OCI-M2 (cell line): ENCODE measurements at regions not wholly inside any gene's neighbourhood (a gene's known extent, or its start where the extent isn't known, plus 50 kb on each side); places are given as distances from the start of the nearest gene placed in this dataset.
"Not testable (repeated sequence)": the region's sequence is repeated elsewhere in the genome, so short reads cannot be mapped to it uniquely, and the experiment has no call there.

Experiments
- DNase-seq: peaks from one replicate; lab custom pipeline; 2025; ENCODE audit not compliant: unreplicated experiment; lab: John Stamatoyannopoulos, UW

DNA sequence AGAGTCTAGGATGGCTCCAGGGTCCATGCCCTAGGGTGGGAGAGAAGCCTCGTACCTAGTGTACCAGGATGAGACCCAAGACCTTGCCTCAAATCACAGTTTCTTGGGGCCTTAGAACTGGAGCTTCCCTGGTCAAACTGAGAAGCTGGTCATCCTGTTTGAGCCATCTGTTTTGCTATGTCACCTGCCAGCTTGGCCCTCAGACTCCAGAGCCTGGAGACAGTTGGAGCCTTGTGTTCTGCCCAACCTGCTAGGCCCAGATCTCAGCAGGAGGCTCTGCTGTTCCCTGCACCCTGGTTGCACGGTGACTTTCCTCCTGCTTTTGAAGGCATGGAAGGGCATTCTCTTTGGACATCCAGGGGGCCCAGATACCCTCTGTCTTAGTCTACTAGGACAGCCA, 206.3 kb upstream of the ATP6AP2 start:
- no peak for DNase-seq

DNA sequence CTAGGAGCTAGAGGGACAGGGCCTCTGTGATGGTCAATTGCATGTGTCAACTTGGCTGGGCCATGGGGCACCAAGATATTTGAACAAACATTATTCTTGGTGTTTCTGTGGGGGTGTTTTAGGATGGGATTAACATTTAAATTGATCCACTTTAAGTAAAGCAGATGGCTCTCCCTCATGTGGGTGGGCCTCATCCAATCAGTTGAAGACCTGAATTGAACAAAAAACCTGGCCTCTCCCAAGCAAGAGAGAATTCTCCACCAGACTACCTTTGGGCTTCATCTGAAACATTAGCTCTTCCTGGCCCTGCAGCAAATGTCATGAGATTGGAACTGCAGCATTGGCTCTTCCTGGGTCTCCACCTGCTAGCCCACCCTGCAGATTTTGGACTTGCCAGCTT, 207.1 kb upstream of the ATP6AP2 start:
- no peak for DNase-seq

DNA sequence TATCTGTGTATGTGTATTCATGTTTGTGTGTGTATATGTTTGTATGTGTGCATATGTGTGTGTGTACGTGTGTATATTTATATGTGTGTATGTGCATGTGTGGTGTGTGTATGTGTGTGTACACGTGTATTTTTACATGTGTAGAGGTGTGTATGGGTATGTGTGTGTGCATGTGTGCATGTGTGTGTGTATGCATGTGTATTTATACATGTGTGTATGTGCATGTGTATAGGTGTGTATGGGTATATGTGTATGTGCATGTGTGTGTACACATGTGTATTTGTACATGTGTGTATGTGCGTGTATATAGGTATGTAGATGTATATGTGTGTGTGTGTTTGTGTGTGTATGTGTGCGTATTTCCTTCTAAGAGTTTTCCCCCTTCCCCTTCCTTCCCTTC, 207.7 kb upstream of the ATP6AP2 start:
- no peak for DNase-seq

DNA sequence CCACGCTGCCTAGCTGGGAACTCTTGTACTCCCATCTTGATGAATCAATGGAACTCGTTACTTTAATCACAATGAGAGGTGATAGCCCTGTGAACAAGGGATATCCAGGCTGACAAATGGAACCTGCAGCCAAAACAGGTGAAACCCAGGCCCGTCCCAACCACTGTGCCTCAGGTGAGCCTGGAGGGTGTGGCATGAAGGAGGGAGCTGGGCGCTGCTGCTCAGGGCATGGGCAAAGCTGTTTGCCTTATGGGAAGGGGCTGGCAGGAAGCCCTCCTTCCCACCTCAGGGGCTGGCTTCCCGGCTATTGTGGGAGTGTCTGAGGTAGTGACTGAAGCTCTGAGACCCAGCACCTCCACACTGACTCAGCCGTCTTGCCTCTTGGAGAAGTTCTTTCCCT, 209.4 kb upstream of the ATP6AP2 start:
- DNase-seq = no peak

DNA sequence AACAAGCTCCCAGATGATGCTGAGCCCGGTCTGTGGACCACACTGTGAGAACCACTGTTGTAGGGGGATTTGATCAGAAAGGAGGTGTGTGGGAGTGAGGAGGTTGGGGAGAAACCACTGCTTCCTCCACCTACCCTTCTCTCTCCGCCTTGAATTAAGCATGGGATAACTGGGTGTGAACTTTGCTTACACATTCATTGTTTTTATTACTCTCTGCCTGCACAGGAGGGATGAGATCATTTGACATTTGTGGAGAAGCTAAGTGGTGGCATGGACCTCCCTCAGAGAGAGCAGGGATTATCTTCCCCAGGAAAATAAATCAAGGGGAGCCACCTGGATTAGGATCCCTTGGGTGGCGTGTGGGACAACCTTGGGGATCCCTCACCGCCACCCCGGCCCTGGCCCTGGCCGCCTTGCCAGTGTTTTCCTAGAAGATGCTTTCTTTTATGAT, 212.1 kb upstream of the ATP6AP2 start:
- DNase-seq = no peak

DNA sequence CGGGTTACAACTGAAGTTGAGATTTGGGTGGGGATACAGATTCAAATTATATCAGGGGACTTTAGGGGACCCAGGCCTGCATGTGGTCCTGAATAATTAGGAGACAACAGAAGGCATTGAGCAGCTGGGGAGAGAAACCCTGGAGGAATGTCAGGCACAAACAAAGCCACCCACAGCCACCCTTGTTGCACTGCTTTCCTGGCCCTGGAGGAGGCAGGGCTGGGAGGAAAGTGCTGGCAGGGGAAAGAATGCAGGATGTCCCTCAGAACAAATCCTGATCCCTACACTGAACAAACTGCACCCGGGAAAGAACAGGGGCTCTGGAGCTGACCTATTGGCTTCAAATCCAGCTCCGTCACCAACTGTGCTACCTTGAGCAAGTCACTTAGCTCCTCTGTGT, 214.1 kb upstream of the ATP6AP2 start:
- DNase-seq = no peak

DNA sequence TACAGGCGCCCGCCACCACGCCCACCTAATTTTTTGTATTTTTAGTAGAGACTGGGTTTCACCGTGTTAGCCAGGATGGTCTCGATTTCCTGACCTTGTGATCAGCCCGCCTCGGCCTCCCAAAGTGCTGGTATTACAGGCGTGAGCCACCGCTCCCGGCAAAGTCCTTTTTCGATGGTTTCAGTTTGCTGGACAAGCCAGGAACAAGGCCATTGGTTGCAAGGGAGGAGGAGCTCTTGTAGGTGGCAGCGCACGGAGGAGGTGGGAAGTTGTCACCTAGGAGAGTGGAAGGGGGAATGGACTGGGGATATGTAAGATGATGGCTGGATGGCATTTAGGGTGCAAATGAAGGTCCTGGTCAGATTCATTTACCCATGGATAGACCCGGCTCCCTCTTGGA, 218.5 kb upstream of the ATP6AP2 start:
- not testable (repeated sequence) for DNase-seq

DNA sequence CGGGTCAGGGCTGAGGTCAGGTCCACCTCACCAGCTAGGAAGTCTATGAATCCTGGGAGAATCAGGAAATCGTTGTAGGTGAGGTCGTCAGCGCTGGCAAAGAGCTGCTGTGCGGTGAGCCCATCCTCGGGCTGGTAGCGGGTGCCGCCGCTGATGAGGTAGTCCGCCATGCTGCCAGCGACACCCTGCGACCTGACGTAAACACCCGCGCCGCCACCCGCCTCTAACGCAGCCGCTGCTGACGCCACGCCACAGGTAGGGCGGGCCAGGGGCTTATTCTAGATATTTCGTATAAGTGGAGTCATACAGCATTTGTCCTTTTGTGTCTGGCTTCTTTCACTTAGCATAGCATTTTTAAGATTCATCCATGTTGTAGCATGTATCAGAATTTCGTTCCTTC, 220.2 kb upstream of the ATP6AP2 start:
- DNase-seq = no peak

DNA sequence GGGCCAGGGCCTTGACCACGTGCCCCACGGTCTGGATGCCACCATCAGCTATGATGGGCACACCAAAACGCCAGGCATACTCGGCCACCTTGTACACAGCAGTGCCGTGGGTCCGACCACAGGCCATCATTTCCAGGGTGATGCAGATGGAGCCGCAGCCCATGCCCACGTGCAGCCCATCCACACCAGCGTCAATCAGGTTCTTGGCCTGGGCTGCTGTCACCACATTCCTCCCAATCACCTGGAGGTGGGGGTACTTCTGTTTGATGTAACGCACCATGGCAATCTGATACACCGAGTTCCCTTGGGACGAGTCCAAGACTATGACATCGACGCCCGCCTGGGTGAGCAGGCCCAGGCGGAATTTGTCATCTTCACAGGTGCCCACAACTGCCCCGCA, 221.2 kb upstream of the ATP6AP2 start:
- DNase-seq = no peak

DNA sequence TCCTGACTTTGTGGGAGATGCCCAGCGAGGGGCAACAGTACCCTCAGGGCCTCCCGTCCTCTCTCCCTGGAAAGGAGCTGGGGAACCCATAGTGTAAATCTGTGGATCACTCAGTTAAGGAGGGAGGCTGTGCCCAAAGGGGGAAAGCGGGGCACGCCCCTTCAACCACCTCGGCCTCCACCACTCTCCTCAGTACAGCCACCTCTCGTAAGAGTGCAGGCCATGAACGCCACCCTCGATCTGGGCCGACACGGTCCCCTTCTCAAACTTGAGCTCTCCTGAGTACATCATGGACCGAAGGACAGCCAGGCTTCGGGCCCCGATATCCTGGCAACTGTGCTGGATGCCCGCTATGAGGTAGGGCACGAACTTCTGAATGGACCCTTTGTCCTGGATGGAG, 221.8 kb upstream of the ATP6AP2 start:
- DNase-seq = no peak

DNA sequence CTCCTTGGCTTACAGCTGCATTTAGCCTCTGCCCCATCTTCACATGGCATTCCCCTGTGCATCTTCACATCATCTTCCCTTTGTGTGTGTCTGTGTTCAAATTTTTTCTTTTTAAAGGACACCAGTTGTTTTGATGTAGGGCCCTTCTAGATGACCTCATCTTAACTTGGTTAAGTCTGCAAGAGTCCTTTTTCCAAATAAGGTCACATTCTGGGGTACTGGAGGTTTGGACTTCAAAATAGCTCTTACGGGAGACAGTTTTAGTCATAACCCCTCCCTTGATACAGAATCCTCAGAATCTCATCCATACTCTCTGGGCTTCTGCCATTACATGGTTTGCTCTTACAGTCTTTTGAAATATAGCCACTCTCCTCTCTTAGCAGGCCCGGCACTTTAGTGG, 231.5 kb upstream of the ATP6AP2 start:
- no peak for DNase-seq

DNA sequence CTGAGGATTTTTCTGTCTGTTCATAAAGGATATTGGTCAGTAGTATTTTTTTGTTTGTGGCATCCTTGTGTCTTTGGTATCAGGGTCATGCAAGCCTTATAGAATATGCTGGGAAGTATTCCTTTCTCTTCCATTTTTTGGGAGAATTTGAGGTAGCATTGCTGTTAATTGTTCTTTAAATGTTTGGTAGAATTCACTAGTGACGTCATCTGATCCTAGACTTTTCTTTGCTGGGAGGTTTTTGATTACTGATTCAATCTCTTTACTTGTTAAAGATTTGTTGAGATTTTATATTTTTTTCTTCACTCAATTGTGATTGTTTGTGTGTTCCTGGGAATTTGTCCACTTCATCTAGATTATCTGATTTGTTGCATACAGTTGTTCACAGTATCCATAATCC, 234.4 kb upstream of the ATP6AP2 start:
- DNase-seq = no peak

DNA sequence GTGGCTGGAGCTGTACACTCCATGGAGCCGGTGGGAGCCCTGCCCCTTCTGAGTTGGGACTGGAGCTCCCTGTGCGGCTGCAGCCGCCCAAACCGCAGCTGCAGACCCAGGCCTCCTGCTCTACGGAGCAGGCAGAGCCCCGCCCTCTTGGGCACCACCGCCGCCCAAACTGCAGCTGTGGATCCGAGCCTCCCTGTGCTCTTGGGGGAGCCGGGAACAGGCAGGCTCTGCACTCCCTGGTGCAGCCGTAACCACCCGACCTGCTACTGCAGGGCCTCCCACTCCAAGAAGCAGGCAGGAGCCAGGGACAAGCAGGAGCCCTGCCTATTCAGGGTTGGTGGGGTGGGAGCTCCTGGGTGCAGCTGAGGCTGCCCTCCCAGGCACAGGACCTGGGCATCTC, 237.5 kb upstream of the ATP6AP2 start:
- no peak for DNase-seq

DNA sequence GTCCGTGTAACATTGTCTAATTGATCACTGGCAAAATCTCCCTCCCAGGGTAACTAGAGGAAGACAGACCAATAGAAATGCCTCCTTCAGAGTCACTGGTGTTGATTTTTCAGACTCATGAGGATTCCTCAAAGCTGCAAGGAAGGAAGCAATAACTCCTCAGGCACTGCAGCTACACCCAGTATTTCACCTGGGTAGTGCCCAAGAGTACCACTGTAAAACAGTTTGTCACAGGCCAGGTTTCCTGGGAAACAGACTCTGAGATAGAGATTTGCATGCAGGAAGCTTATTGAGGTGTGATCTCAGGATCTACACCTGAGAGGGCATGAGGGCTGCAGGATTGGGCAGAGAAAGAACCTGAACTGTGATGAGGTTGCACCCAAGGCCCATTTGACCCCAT, 240.7 kb upstream of the ATP6AP2 start:
- no peak for DNase-seq

DNA sequence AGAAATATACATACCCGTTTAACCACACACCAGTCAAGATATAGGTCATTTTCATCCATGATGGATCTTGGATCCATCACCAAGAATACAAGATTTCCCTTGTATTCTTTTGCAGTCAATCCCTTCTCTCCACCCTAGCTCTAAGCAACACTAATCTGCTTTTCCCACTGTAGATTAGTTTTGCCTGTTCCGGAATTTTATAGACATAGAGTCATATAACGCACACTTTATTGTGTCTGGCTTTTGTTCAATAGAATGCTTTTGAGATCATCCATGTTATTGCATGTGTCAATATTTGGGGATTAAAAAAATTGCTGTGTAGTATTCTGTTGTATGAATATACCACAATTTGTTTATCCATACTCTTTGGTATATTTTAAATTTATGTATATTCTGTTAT, 235.6 kb upstream of the BCOR start:
- no peak for DNase-seq

DNA sequence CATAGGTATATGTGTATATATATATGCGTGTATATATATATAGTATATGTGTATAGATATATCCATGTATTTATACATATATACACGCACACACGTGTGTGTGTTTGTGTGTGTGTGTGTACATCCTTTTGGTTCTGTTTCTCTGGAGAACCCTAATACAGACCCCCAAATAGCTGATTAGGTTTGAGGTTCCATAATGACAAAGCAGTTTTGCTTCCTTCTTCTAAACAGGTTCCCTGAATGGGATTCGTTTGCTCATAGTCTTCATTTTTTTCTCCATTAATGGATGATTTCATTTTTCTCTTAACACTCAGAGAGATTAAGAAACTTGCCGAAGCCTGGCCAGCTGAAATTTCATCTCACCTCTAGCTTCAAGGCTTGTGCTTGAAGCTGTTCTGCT, 234.0 kb upstream of the BCOR start:
- no peak for DNase-seq

DNA sequence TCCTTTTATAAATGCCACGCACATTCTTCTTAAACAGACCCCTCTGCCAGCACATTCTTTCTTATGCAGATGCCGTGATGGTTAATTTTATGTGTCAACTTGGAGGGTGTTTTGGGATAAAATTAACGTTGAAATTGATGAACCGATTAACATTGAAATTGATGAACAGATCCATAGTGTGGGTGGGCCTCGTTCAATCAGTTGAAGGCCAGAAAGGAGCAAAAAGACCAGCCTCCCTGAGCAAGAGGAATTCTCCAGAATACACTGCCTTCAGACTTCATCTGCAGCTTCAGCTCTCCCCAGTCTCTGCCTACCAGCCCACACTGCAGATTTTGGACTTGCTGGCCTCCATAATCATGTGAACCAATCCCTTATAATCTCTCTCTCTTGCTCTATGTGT, 233.6 kb upstream of the BCOR start:
- DNase-seq = no peak

DNA sequence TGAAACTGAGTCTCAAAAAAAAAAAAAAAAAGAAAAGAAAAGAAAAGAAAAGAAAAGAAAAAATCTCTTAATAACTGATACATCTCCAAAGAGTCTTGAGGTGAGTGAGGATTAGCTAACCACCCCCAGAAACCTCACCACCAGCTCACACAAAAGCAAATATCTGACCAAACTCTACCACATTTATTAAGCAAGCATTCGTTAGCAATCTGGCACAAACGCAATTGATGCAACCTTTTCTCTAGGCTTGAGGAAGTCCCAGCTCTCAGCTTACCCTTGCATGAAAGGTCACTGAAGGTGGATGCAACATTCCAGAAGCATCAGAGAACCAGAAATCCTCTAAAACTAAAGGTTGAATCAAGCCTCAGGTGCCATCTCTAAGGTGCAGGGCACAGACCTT, 231.9 kb upstream of the BCOR start:
- DNase-seq = no peak

DNA sequence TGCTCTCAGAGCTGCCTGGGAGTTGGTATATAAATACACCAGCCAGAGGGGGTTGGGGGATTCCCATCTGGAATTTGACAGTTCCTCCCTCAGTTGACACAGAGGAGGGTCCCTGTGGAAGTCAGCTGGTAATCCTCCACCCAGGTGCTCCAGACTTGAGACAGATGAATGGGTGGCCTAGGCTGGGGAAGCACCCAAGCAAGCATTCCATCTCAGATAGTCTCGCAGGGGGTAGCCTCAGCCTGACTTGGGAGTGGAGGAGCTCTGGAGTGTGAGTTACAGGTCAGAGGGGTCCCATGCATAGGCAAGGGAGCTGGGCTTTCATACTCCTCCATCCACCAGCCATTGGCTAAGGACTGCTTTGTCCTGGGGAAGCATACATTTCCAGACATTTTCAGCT, 229.3 kb upstream of the BCOR start:
- no peak for DNase-seq

DNA sequence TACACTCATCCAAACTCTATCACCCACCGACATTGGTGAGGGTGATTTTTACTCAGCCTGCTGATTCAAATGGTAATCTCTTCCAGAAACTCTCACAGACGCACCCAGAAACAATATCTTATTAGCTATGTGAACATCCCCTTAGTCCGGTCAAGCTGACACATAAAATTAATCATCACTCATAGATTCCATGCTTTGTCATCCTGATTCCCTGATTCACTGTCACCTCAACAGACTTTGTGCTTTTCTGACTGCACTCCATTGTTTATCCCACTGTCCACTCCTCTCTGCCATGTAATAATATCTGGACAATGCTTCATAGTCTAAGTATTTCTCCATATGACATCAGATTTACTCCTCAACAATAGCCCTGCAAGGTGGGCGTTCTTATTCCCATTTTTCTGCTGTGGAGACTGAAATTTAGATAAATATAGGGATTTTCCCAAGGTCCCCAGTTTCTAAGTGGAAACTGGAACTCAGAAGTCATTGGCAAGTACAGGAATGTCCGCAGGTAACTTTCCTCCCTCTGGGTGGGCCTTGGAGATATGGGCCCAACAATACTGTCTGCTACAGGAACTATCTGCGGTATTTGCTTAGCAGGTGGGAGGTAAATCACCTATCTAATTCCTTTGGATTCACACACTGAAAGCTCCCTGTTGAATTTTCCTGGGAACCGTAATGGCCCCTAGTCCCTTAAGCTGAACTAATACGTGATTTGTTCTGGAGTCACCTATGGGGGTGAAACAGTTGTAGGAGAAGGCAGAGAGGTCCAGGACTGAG, 228.6 kb upstream of the BCOR start:
- DNase-seq = no peak

DNA sequence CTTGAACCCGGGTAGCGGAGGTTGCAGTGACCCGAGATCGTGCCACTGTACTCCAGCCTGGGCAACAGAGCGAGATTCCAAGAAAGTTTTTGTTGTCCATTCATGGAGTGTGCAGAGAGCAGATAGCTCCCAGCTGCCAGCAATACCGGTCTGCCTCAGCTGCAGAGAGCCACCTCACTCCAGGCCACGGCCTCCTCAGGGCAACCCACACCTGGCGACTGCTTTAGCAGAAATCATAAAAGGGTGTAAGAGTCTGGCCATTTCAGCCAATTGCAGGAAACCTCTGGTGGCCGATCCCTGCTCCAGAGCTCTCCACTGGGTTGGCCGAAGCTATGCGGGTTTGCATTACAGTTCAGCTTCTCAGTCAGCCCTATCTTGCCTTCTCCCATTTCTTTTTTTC, 227.4 kb upstream of the BCOR start:
- DNase-seq = no peak

DNA sequence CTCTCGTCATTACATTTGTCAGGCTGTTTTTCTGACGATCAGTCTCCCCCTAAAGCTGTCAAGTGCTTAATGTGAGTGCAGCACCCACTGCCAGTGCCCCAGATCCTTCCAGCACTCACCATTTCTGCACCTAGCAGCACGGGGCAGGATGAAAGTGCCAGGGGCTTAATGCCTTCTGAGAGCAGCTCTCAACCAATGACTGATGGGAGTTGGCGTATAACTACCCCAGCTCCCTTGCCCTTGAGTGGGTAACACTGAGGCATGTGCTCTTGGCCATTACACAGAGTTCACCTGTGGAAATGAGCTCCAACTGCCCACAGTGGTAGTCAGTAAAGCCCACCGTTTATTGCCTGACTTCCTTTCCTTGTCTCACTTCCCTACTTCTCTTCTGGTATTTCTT, 226.2 kb upstream of the BCOR start:
- DNase-seq = no peak

DNA sequence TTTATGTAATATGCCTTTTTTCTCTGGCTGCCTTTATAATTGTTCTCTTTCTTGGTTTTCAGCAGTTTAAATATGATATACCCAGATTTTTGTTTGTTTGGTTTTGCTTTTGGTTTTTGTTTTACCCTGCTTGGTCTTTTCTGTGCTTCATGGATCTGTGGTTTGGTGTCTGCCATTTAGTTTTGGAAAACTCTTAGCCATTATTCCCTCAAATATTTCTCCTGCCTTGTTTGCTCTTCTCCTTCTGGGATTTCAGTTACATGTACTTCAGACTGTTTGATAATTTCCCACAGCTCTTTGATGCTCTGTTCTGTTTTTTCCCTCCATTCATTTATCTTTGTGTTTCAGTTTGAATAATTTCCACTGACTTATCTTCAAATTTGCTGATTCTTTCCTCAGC, 223.1 kb upstream of the BCOR start:
- DNase-seq = no peak
